Spleen (tissue), 7 donors: ENCODE measurements at regions not wholly inside any gene's neighbourhood (a gene's known extent, or its start where the extent isn't known, plus 50 kb on each side); places are given as distances from the start of the nearest gene placed in this dataset.

ENCODE experiments used
- CTCF ChIP-seq, 11 experiments: fragments of 200-600 bp in 7 of 11; fragments of 450-650 bp in 4 of 11; sonication (generic) in 4 of 11; IDR thresholded peaks in 8 of 11; conservative IDR thresholded peaks in 3 of 11; 1 replicate in 7 of 11; 2 replicates in 4 of 11; pipeline versions ENCODE4 v1.4.0 to v1.8.0; 2016 to 2021; ENCODE audit warnings: antibody characterized with exemption in 11 of 11, inconsistent platforms in 4 of 11, mild to moderate bottlenecking in 1 of 11
- POLR2A ChIP-seq, 3 donors: fragments of 450-650 bp; IDR thresholded peaks; one replicate each; pipeline ENCODE4 v1.5.1; 2017; ENCODE audit warnings: antibody characterized with exemption in 3 of 3, mild to moderate bottlenecking in 1 of 3
- POLR2AphosphoS5 ChIP-seq, 3 donors: sonication (generic); formaldehyde crosslinking; IDR thresholded peaks; one replicate each; pipeline ENCODE4 v1.5.1; 2017; ENCODE audit warnings: antibody characterized with exemption in 3 of 3
- donor health status: DM: no; HTN: no; CAD: no; lungs with moderate emphysema.
- donor health status: DM: no; HTN: no; CAD: no.
- donor health status: DM: no; HTN: no; CAD: no.

- TF ChIP-seq CTCF (IDR thresholded peaks at IDR 0.05 in 8 of 11, conservative IDR thresholded peaks at IDR 0.05 in 3 of 11) (no peak), POLR2A (IDR thresholded peaks at IDR 0.05) (no peak), POLR2AphosphoS5 (IDR thresholded peaks at IDR 0.05) (no peak)
Observed at GRCh38 chr12:124240493-124240892, 54.4 kb upstream of the RFLNA start.
